Urothelium cell line (cell line): ENCODE measurements at regions not wholly inside any gene's neighbourhood (a gene's known extent, or its start where the extent isn't known, plus 50 kb on each side); places are given as distances from the start of the nearest gene placed in this dataset.
"Not testable (repeated sequence)": the region's sequence is repeated elsewhere in the genome, so short reads cannot be mapped to it uniquely, and the experiment has no call there.

ENCODE experiments used
- DNase-seq: peaks from one replicate; pipeline ENCODE4 v3.0.0; 2011; ENCODE audit warnings: low spot score, mixed read lengths
- FAIRE-seq: peaks from 2 replicates; lab custom pipeline; 2011; peaks lifted over from hg19 to GRCh38; lab: Jason Lieb, UNC

GRCh38 chr5:100398815-100399214 lies 136.4 kb upstream of the FAM174A start:
- DNase-seq, FAIRE-seq: not testable (repeated sequence)

GRCh38 chr5:100379254-100379858 lies 155.8 kb upstream of the FAM174A start:
- FAIRE-seq, DNase-seq: not testable (repeated sequence)

GRCh38 chr5:100364757-100365478 lies 170.3 kb upstream of the FAM174A start:
- FAIRE-seq, DNase-seq: not testable (repeated sequence)

- not testable (repeated sequence) for FAIRE-seq, DNase-seq
Observed at GRCh38 chr5:100364343-100364742, 170.8 kb upstream of the FAM174A start.

- not testable (repeated sequence) for DNase-seq, FAIRE-seq
Observed at GRCh38 chr5:100359998-100360397, 175.2 kb upstream of the FAM174A start.

GRCh38 chr5:100346269-100346668 lies 188.9 kb upstream of the FAM174A start:
- not testable (repeated sequence) for FAIRE-seq, DNase-seq

- DNase-seq, FAIRE-seq: not testable (repeated sequence)
Observed at GRCh38 chr5:100341485-100341884, 193.7 kb upstream of the FAM174A start.

GRCh38 chr5:100322483-100322882 lies 212.7 kb upstream of the FAM174A start:
- DNase-seq = no peak
- FAIRE-seq = no peak

GRCh38 chr5:100319885-100320284 lies 215.3 kb upstream of the FAM174A start:
- DNase-seq = no peak
- FAIRE-seq = no peak

GRCh38 chr5:100313657-100314056 lies 221.5 kb upstream of the FAM174A start:
- FAIRE-seq = no peak

GRCh38 chr5:100311806-100312205 lies 223.4 kb upstream of the FAM174A start:
- FAIRE-seq = no peak
- no peak for DNase-seq

More at GRCh38 chr5:100313657-100314056, 221.5 kb upstream of the FAM174A start:
- DNase-seq = no peak

GRCh38 chr5:100306000-100306399 lies 229.2 kb upstream of the FAM174A start:
- FAIRE-seq = no peak
- DNase-seq = no peak

GRCh38 chr5:100303216-100303615 lies 232.0 kb upstream of the FAM174A start:
- FAIRE-seq = no peak
- no peak for DNase-seq

GRCh38 chr5:100299261-100299660 lies 235.9 kb upstream of the FAM174A start:
- DNase-seq (no peak), FAIRE-seq (no peak)

- DNase-seq (no peak), FAIRE-seq (no peak)
Observed at GRCh38 chr5:100276071-100276470, 259.1 kb upstream of the FAM174A start.

- no peak for FAIRE-seq
Observed at GRCh38 chr5:100275631-100276030, 259.5 kb upstream of the FAM174A start.

GRCh38 chr5:100273846-100274580 lies 261.2 kb upstream of the FAM174A start:
- DNase-seq (no peak), FAIRE-seq (no peak)

More at GRCh38 chr5:100275631-100276030, 259.5 kb upstream of the FAM174A start:
- no peak for DNase-seq

- DNase-seq (peak; percentile 7), FAIRE-seq (no peak)
Observed at GRCh38 chr5:100270023-100270771, 265.0 kb upstream of the FAM174A start.

GRCh38 chr5:100260968-100261367 lies 274.2 kb upstream of the FAM174A start:
- no peak for FAIRE-seq

GRCh38 chr5:100252944-100253343 lies 282.2 kb upstream of the FAM174A start:
- FAIRE-seq = no peak
- no peak for DNase-seq

More at GRCh38 chr5:100260968-100261367, 274.2 kb upstream of the FAM174A start:
- DNase-seq = no peak

GRCh38 chr5:100252037-100252436 lies 283.1 kb upstream of the FAM174A start:
- no peak for FAIRE-seq

More at GRCh38 chr5:100252037-100252436, 283.1 kb upstream of the FAM174A start:
- DNase-seq = no peak
